Right lobe of liver (tissue), 6 donors: ENCODE measurements at regions not wholly inside any gene's neighbourhood (a gene's known extent, or its start where the extent isn't known, plus 50 kb on each side); places are given as distances from the start of the nearest gene placed in this dataset.

ENCODE experiments used
- ATAC-seq, 4 donors: fragments of 200-7000 bp; cut with Tn5 transposase; one replicate each; pipeline ENCODE4 v1.9.1; 2020; ENCODE audit warnings: mild to moderate bottlenecking in 4 of 4, moderate library complexity in 4 of 4
- DNase-seq, 3 donors: peaks; one replicate each; pipeline ENCODE4 v3.0.0-alpha.2; 2020
- H3K27ac ChIP-seq, 3 donors: fragments of 200-600 bp; one replicate each; pipeline ENCODE4 v1.8.0; 2022
- H3K27me3 ChIP-seq, 2 donors: fragments of 200-600 bp; one replicate each; pipeline ENCODE4 v1.8.0; 2022
- H3K36me3 ChIP-seq, 4 donors: fragments of 200-600 bp; sonication (generic) in 1 of 4; one replicate each; pipeline versions ENCODE4 v1.5.1 to v1.8.0; 2017 to 2022; ENCODE audit warnings: control low read depth in 1 of 4
- H3K4me1 ChIP-seq, 4 donors: fragments of 200-600 bp; sonication (generic) in 1 of 4; one replicate each; pipeline versions ENCODE4 v1.5.1 to v1.8.0; 2017 to 2022; ENCODE audit warnings: control low read depth in 1 of 4
- H3K4me3 ChIP-seq, 3 donors: fragments of 200-600 bp; one replicate each; pipeline ENCODE4 v1.8.0; 2022
- H3K9me3 ChIP-seq, 4 donors: fragments of 200-600 bp; sonication (generic) in 1 of 4; one replicate each; pipeline versions ENCODE4 v1.5.1 to v1.8.0; 2017 to 2022; ENCODE audit warnings: control low read depth in 1 of 4
- CTCF ChIP-seq, 4 donors: fragments of 200-600 bp in 3 of 4; fragments of 450-650 bp in 1 of 4; IDR thresholded peaks; one replicate each; pipeline versions ENCODE4 v1.5.1 to v1.8.0; 2016 to 2022; ENCODE audit warnings: antibody characterized with exemption in 4 of 4, mild to moderate bottlenecking in 2 of 4
- POLR2A ChIP-seq: fragments of 450-650 bp; IDR thresholded peaks from one replicate; pipeline ENCODE4 v1.6.1; 2017; ENCODE audit warnings: antibody characterized with exemption, mild to moderate bottlenecking
- WGBS: methylation state at CpG from one replicate; pipeline ENCODE4 v1.1.6; 2018; ENCODE audit warnings: low coverage, low lambda C conversion rate; ENCODE audit not compliant: insufficient coverage; ENCODE audit errors: missing lambda C conversion rate; 5-methylcytosine and 5-hydroxymethylcytosine counted together
- intact Hi-C, 2 donors: fragments of 100-400 bp; cut with DNase I; formaldehyde crosslinking; loops; one replicate each; pipeline versions ENCODE4 v1.11.2 to v1.14.1; 2022
- donor health status: DM: no; HTN: yes; CAD: no.
- donor health status: DM: no; HTN: no; CAD: no.
- donor health status: DM: no; HTN: no; CAD: no.
- donor health status: DM: no; HTN: yes; CAD: no.
- donor health status: DM: no; HTN: yes; CAD: no.

GRCh38 chr3:43866529-43867353, 176.0 kb downstream of the ABHD5 start:
- H3K9me3 ChIP-seq = no peaks in the 10 kb centered on the region
- no peak for DNase-seq
- ATAC-seq = no peak
- no peak overlapping the region for H3K27ac ChIP-seq
- WGBS = 32% methylated on average over 2 of the region's 3 CpGs
- no peak overlapping the region for H3K4me3 ChIP-seq
- intact Hi-C loops = no loop called here
- no peaks in the 10 kb centered on the region for H3K4me1 ChIP-seq
- no peak for TF ChIP-seq POLR2A
- no peak for TF ChIP-seq CTCF (IDR thresholded peaks at IDR 0.05)
- H3K36me3 ChIP-seq = no peaks in the 10 kb centered on the region
- H3K27me3 ChIP-seq = no peaks in the 10 kb centered on the region

GRCh38 chr3:43867436-43868072, 176.8 kb downstream of the ABHD5 start:
- no peaks in the 10 kb centered on the region for H3K4me1 ChIP-seq
- TF ChIP-seq CTCF (IDR thresholded peaks at IDR 0.05) (no peak), POLR2A (no peak)
- WGBS = 75% methylated on average over 5 of the region's 8 CpGs
- no peak overlapping the region for H3K4me3 ChIP-seq
- H3K9me3 ChIP-seq = no peaks in the 10 kb centered on the region
- intact Hi-C loops = no loop called here
- DNase-seq (no peak), ATAC-seq (no peak)
- no peaks in the 10 kb centered on the region for H3K27me3 ChIP-seq
- no peaks in the 10 kb centered on the region for H3K36me3 ChIP-seq
- H3K27ac ChIP-seq = no peak overlapping the region

- Histone ChIP-seq H3K9me3 (no peaks in the 10 kb centered on the region), H3K36me3 (no peaks in the 10 kb centered on the region), H3K27ac (no peak overlapping the region), H3K4me1 (no peaks in the 10 kb centered on the region), H3K4me3 (no peak overlapping the region), H3K27me3 (no peaks in the 10 kb centered on the region)
- intact Hi-C loops = no loop called here
- 41% methylated on average over 3 of the region's 3 CpGs for WGBS
- DNase-seq = no peak
- no peak for TF ChIP-seq POLR2A
- no peak for TF ChIP-seq CTCF (IDR thresholded peaks at IDR 0.05)
- no peak for ATAC-seq
Measured at GRCh38 chr3:43869491-43869890, 178.8 kb downstream of the ABHD5 start.

GRCh38 chr3:43870120-43870519, 179.4 kb downstream of the ABHD5 start:
- Histone ChIP-seq H3K27me3 (no peaks in the 10 kb centered on the region), H3K36me3 (no peaks in the 10 kb centered on the region), H3K4me3 (no peak overlapping the region), H3K9me3 (no peaks in the 10 kb centered on the region), H3K27ac (no peak overlapping the region), H3K4me1 (no peaks in the 10 kb centered on the region)
- 17% methylated on average over 2 of the region's 2 CpGs for WGBS
- intact Hi-C loops = no loop called here
- DNase-seq (no peak), ATAC-seq (no peak)
- TF ChIP-seq CTCF (IDR thresholded peaks at IDR 0.05) (no peak), POLR2A (no peak)
